ENCODE measurements at regions not wholly inside any gene's neighbourhood (a gene's known extent, or its start where the extent isn't known, plus 50 kb on each side); places are given as distances from the start of the nearest gene placed in this dataset.
A peak's percentile ranks its signal among the peaks of the same experiment; 100 is the strongest.
"Not testable (repeated sequence)": the region's sequence is repeated elsewhere in the genome, so short reads cannot be mapped to it uniquely, and the experiment has no call there.

GRCh38 chr2:145764631-145765030, 1244.7 kb upstream of the ZEB2 start:
- no peak for DNase-seq (ENCODE audit: low read depth in 4 of 4, low spot score in 2 of 4)

DNA sequence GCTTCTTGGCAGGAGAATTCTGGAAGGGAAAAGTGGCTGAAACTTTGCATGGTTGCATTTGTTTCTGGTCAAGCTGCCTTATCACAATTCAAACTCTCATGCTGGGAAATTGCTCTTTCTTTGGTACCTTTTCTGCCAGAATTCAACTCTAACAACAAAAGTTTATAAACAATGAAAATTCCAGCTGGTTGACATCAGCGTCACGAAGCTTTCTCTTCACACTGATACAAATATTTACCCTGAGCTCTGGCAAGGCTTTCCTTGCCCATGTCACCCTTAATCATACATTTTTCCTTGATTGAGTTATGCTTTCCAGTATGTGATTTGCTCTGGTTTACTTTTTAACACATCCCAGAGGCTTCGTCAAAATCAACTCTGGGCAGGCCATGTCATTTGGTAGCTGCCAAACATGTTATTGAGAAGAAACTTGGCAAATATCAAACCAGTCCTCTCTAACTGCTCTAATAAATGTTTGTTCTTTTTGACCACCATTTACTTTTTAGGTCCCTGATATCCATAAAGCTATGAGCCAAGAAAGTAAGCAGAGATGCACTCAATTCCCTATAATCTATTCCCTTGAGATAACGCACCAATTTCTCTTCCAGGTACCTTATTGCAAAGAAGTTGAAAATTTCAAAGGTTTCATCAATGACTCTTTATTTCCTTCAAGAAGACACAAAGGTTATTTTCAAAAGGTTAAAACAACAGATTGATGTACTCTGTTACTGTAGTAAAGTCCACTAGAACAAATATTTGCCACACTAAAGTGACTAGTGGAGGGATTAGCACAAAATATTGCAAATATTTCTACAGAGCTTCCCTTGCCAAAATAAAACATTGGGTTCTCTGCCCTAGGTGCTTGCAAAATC, 1241.1 kb upstream of the ZEB2 start:
- no peak for DNase-seq (ENCODE audit: low read depth in 4 of 4, low spot score in 2 of 4)

- no peak for DNase-seq (ENCODE audit: low read depth in 4 of 4, low spot score in 2 of 4)
Measured at GRCh38 chr2:145759228-145759915, 1239.5 kb upstream of the ZEB2 start.

- DNase-seq (ENCODE audit: low read depth in 4 of 4, low spot score in 2 of 4): no peak
Measured at GRCh38 chr2:145757503-145758246, 1237.8 kb upstream of the ZEB2 start.

- no peak for DNase-seq (ENCODE audit: low read depth in 4 of 4, low spot score in 2 of 4)
Measured at GRCh38 chr2:145755019-145755837, 1235.3 kb upstream of the ZEB2 start.

DNA sequence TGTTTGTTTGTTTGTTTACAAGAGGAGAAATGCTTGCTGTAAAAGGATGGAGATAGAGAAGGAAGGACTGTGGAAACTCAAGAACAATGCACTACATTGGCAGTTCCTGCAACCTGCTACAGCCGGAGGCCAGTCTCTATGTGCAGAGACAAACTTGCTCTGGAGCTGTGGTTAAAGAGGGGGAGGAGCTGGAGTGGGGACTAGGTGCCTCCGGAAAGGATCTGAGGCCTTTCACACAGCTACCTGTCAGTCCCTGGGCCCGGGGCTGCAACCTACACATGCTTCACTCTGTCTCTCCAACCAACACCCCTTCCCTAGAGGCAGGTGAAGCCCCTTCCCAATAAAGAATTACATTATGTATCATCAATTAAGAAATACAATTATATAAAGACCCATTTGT, 1234.0 kb upstream of the ZEB2 start:
- DNase-seq (ENCODE audit: low read depth in 4 of 4, low spot score in 2 of 4): no peak

DNA sequence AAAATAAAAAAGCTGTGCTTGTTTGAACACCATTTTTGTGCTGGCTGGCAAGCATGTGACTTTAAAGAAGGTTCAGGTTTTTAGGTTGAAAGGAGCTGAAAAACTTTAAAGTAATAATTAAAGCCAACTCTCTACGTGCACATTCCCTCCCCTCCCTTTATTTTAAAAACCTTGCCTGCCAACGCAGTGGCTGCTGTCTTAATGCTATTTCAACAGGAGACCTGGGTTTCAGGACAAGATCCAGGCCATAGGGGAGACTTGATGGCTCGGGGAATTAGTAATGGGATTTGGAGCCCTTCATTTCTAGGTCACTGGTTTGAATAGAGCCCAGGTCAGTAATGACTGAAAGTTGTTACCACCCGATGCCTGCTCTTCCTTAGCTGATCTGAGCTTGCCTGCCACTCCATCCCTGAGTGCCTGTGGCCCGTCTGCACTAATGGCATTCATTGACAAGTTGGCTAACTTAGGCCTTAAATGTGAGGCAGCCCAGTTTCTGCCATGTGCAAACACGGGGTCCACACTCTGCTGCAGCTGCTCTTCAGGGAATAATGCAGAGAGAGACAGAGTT, 1233.2 kb upstream of the ZEB2 start:
- no peak for DNase-seq (ENCODE audit: low read depth in 4 of 4, low spot score in 2 of 4)

GRCh38 chr2:145752091-145752806, 1232.3 kb upstream of the ZEB2 start:
- DNase-seq (ENCODE audit: low read depth in 4 of 4, low spot score in 2 of 4): peak in 1 of 4 donors; percentile 56

DNA sequence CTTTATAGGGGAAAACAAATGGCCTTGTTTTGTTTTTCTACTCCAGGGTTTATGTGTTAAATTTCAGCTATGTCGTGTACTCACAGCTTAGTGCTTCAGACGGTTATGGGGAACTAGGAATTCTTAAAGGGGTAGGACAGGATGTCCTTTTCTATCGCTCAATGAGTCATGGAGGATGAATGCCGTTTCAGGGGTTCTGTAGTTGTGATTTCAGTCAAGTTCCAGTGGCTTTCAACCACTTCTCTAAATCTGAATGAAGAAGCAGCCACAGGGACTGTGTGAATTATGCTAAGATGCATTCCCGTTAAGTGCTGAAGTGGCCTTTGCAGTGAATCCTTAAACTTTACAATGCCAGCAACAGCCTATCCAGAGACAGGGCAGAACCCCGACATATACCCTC, 1231.7 kb upstream of the ZEB2 start:
- DNase-seq (ENCODE audit: low read depth in 4 of 4, low spot score in 2 of 4): no peak

- DNase-seq (ENCODE audit: low read depth in 4 of 4, low spot score in 2 of 4): no peak
Measured at GRCh38 chr2:145751155-145751554, 1231.2 kb upstream of the ZEB2 start.

DNA sequence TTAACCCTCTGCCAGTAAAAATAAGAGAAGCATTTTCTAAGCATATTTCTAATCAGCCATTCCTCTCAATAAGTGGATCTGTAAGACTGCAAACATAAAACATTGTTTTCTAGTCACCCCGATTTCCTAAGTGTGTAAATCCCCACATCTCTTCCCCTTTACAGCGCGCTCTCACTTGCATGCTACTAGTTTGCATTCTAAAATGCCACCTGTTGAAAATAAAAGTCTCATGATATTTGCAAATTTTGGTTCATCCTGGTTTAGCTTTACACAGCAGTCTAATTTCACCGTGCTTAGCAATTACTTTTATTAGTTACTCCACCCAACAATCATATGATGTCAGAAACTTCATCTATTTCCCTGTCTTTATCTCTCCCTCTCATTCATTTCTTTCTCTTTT, 1230.7 kb upstream of the ZEB2 start:
- no peak for DNase-seq (ENCODE audit: low read depth in 4 of 4, low spot score in 2 of 4)

- DNase-seq (ENCODE audit: low read depth in 4 of 4, low spot score in 2 of 4): no peak
Measured at GRCh38 chr2:145750144-145750543, 1230.2 kb upstream of the ZEB2 start.

GRCh38 chr2:145749556-145749955, 1229.6 kb upstream of the ZEB2 start:
- no peak for DNase-seq (ENCODE audit: low read depth in 4 of 4, low spot score in 2 of 4)

DNA sequence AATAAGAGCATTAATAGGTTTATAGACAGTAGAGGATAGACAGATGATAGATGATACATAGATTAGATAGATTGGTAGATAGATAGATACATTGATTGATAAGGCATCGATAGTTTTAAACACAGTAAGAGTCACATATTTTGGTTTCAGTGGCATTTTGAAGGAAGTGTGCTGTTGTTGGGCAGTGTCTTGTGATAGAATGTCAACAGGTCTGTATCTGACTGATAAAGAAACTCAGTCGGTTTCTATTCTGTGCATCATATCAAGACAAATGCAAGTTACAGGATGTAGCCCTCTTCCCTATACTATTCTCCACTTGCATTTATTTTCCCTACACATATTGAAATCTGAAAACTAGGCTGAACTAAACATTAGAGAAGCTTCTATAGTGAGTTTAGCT, 1229.0 kb upstream of the ZEB2 start:
- DNase-seq (ENCODE audit: low read depth in 4 of 4, low spot score in 2 of 4): no peak

DNA sequence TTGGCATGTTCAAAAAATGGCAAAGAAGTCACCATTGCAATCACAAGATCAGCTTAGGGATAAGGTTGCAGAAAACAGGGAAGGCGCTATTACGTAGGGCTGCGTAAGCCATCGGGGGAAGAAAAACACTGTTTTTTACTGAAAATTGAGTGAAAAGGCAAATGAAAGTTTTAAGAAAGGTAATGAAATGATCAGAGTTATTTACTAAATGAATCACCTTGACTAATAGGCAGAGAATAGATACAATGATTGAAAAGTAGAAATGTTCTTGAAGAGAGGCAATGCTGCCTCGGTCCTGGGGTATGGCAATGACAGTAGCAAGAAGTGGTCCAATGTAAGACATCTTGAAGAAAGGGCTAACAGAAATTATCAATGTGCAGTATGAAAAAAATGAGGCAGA, 1227.8 kb upstream of the ZEB2 start:
- no peak for DNase-seq (ENCODE audit: low read depth in 4 of 4, low spot score in 2 of 4)

DNA sequence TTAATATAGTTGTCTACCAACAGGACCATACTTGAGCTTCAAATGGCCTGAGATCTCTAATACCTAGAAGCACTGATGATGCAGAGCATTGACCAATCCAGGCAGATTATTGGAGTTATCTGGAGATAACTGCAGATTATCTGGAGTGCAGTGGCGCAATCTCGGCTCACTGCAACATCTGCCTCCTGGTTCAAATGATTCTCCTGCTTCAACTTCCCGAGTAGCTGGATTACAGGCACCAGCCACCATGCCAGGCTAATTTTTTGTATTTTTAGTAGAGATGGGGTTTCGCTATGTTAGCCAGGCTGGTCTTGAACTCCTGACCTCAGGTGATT, 1225.4 kb upstream of the ZEB2 start:
- not testable (repeated sequence) for DNase-seq (ENCODE audit: low read depth in 4 of 4, low spot score in 2 of 4)

DNA sequence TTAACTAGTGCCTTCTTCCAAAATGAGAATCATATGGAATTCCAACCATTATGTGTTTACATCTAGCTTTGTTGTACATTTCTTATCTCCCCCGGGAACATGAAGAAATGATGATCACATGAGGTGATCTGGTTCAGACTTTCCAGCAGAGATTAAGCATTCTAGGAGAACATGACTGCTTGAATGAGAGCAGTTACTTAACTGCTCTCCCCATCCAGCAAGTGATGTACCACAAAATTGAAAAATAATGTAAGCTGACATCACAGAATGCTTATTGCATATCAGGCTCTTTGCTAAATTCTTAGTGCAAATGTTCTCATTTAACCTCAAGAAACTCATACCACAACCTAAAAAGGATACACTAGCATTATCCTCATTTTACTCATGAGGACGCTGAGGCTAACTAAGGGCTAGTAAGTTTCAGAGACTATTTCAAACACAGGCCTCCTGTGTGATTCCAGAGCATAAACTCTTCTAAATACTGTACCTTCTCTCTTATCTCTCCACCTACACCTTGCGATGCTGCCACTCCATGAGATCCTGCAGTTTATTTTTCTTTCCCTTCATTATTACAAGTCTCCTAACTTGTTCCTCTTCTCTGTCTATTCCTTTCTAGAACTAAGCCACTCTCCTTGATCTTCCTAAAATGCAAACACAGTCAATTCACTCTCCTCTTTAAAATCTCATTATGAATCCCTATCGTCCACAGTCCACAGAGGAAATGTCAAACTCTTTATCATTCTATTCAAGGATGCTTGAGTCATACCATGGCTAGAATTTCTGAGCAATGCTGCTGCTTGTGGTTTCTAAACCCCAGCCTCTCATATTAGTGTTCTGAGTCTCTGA, 1224.8 kb upstream of the ZEB2 start:
- DNase-seq (ENCODE audit: low read depth in 4 of 4, low spot score in 2 of 4): no peak

- no peak for DNase-seq (ENCODE audit: low read depth in 4 of 4, low spot score in 2 of 4)
Measured at GRCh38 chr2:145743011-145743410, 1223.1 kb upstream of the ZEB2 start.

- DNase-seq (ENCODE audit: low read depth in 4 of 4, low spot score in 2 of 4): no peak
Measured at GRCh38 chr2:145741636-145742035, 1221.7 kb upstream of the ZEB2 start.

Measured in left renal cortex interstitium (tissue), 4 donors.